ENCODE measurements at regions not wholly inside any gene's neighbourhood (a gene's known extent, or its start where the extent isn't known, plus 50 kb on each side); places are given as distances from the start of the nearest gene placed in this dataset.
A peak's percentile ranks its signal among the peaks of the same experiment; 100 is the strongest.

DNA sequence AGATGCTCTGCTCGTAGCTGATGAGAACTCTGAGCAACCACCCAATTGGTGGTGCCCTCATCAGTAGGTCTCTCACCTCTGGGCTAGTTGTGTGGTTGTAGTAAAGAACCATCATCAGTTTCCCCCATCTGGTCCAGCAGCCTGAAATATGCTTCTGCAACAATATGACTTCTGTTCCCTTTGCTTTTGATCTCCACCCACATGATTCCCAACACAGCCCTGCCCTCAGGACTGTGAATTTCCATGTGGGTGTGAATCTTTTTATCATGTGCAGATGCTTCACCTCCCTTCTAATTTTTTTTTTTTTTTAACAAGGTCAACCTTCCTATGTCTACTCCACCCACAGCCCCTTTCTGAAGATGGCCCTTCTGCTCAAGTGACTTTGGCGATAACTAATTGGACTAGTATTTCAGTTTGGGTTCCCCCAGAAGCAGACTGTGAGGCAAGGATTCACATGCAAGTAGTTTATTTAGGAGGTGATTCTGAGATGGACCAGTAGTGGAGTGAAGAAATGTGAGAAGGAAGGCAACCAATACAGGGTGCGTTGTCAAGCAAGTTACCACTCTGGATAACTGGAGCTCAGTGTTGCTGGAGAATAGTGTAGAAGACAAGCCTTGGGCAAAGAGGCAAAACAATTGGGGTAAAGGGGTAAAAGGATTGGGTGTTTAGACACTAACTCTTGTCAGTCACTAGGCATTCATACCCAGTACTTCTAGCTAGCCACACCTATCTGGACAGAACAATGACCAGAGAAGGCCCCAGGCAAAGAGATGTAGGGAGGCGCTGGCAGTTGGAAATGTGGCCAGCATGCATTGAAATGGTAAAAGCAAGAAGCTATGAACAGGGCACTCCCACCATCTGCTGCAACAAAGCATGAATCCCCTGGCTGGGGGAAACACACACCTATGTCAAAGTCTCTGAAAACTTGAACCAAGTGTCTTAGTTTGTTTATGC, 466.2 kb downstream of the BCOR start:
- H4K20me1 ChIP-seq (ENCODE audit: insufficient read depth): no peaks in the 10 kb centered on the region
- H3K36me3 ChIP-seq (ENCODE audit: low read depth): no peaks in the 10 kb centered on the region
- H3K9me3 ChIP-seq (ENCODE audit: low read depth): no peaks in the 10 kb centered on the region
- TF ChIP-seq EZH2phosphoT487 (IDR thresholded peaks at IDR 0.05; ENCODE audit: insufficient read depth, low read depth): no peak
- no peak for TF ChIP-seq EZH2 (IDR thresholded peaks at IDR 0.05; ENCODE audit: insufficient read depth, poor library complexity, severe bottlenecking)
- DNase-seq: no peak
- no peak overlapping the region for H3K4me3 ChIP-seq
- in situ Hi-C loops (cut with MboI): no loop called here
- H3K27me3 ChIP-seq (replicated peaks; ENCODE audit: insufficient read depth): no peaks in the 10 kb centered on the region
- H2AFZ ChIP-seq: no peak overlapping the region
- no peaks in the 10 kb centered on the region for H3K9me2 ChIP-seq (ENCODE audit: insufficient read depth)
- no peak overlapping the region for H3K27ac ChIP-seq
- no peaks in the 10 kb centered on the region for H3F3A ChIP-seq (ENCODE audit: insufficient read depth)
- WGBS, 2 experiments (ENCODE audit: low coverage in 1 of 2, low lambda C conversion rate in 2 of 2, missing lambda C conversion rate in 2 of 2): 70 to 76% methylated on average over 4 of the region's 4 CpGs
- no peaks in the 10 kb centered on the region for H3K79me2 ChIP-seq (ENCODE audit: insufficient read depth)
- H3K9ac ChIP-seq: no peak overlapping the region
- H3K4me1 ChIP-seq (ENCODE audit: insufficient read depth): no peaks in the 10 kb centered on the region
- no peak overlapping the region for H3K4me2 ChIP-seq (ENCODE audit: unreplicated experiment)

DNA sequence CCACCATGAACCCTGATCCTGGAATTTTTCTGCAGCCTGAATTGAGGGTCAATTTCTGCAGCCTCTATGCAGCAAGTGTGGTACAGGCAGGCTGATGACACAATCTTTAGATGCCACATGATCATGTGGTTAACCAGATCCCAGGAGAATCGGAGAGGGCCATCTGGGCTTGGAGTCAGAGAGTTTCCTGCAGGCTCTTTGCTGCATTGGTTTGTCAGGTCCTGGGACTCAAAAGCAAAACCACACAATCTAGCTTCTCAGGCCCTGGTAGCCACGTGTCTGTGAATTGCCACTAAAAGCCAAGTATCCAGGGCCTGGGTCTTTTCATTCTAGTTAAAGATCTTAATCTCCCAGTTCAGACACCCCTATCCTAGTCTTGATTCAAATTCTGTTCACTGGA, 464.5 kb downstream of the BCOR start:
- Histone ChIP-seq H3K27me3 (replicated peaks; ENCODE audit: insufficient read depth) (no peaks in the 10 kb centered on the region), H3K36me3 (ENCODE audit: low read depth) (no peaks in the 10 kb centered on the region), H3K9ac (no peak overlapping the region), H3K4me1 (ENCODE audit: insufficient read depth) (no peaks in the 10 kb centered on the region), H3K79me2 (ENCODE audit: insufficient read depth) (no peaks in the 10 kb centered on the region), H3K4me3 (no peak overlapping the region), H4K20me1 (ENCODE audit: insufficient read depth) (no peaks in the 10 kb centered on the region), H3K27ac (no peak overlapping the region), H3K9me3 (ENCODE audit: low read depth) (no peaks in the 10 kb centered on the region), H3K9me2 (ENCODE audit: insufficient read depth) (no peaks in the 10 kb centered on the region), H3K4me2 (ENCODE audit: unreplicated experiment) (no peak overlapping the region), H2AFZ (no peak overlapping the region), H3F3A (ENCODE audit: insufficient read depth) (no peaks in the 10 kb centered on the region)
- DNase-seq: peak; percentile 53
- 19 to 21% methylated on average over 2 of the region's 2 CpGs for WGBS, 2 experiments (ENCODE audit: low coverage in 1 of 2, low lambda C conversion rate in 2 of 2, missing lambda C conversion rate in 2 of 2)
- in situ Hi-C loops (cut with MboI): no loop called here
- no peak for TF ChIP-seq EZH2 (IDR thresholded peaks at IDR 0.05; ENCODE audit: insufficient read depth, poor library complexity, severe bottlenecking)
- TF ChIP-seq EZH2phosphoT487 (IDR thresholded peaks at IDR 0.05; ENCODE audit: insufficient read depth, low read depth): no peak

DNA sequence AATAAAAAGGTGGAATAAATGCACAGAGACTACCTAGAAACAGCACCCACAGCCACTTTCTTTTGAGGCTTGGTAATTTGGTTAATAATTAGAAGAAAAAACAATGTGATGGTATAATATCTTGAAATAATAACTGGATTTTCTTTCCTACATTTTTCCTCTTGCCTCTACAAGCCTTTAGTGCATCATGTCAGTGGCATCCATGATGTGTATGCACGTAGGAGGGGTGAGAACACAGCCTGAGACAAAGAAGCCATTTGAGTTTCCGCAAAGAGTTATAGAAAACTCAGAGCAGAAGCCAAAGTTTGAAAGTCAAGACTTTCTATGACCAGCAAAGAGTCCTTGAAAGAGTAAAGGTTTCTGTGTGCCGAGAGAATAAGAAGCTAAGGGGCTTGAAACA, 461.3 kb downstream of the BCOR start:
- H3K9me2 ChIP-seq (ENCODE audit: insufficient read depth): no peaks in the 10 kb centered on the region
- DNase-seq: no peak
- H3K9ac ChIP-seq: no peak overlapping the region
- H3K9me3 ChIP-seq (ENCODE audit: low read depth): no peaks in the 10 kb centered on the region
- no peaks in the 10 kb centered on the region for H3K79me2 ChIP-seq (ENCODE audit: insufficient read depth)
- H3K4me3 ChIP-seq: no peak overlapping the region
- H3K36me3 ChIP-seq (ENCODE audit: low read depth): no peaks in the 10 kb centered on the region
- no peaks in the 10 kb centered on the region for H3F3A ChIP-seq (ENCODE audit: insufficient read depth)
- in situ Hi-C loops (cut with MboI): no loop called here
- H3K27me3 ChIP-seq (replicated peaks; ENCODE audit: insufficient read depth): no peaks in the 10 kb centered on the region
- no peak overlapping the region for H3K4me2 ChIP-seq (ENCODE audit: unreplicated experiment)
- no peaks in the 10 kb centered on the region for H4K20me1 ChIP-seq (ENCODE audit: insufficient read depth)
- 88 to 90% methylated on average over 3 of the region's 3 CpGs for WGBS, 2 experiments (ENCODE audit: low coverage in 1 of 2, low lambda C conversion rate in 2 of 2, missing lambda C conversion rate in 2 of 2)
- TF ChIP-seq EZH2 (IDR thresholded peaks at IDR 0.05; ENCODE audit: insufficient read depth, poor library complexity, severe bottlenecking) (no peak), EZH2phosphoT487 (IDR thresholded peaks at IDR 0.05; ENCODE audit: insufficient read depth, low read depth) (no peak)
- no peaks in the 10 kb centered on the region for H3K4me1 ChIP-seq (ENCODE audit: insufficient read depth)
- H3K27ac ChIP-seq: no peak overlapping the region
- H2AFZ ChIP-seq: no peak overlapping the region

DNA sequence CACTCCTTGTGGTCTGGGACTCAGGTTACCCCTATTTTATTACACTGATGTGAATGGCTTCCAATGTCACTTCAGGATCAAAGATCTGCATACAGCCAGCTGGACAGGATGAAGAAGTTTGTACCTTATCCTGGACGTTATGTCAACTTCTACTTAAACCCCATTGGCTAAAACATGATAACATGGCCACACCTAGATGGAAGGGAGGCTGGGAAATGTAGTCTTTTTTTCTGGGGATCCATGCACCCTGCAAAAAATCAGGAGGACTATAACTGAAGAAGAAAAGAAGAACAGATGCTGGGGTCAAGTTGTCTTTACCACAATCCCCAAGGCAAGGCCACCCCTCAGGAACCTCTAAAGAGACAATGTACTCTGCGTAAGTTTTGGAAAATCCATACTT, 459.2 kb downstream of the BCOR start:
- H2AFZ ChIP-seq: no peak overlapping the region

More for the DNA sequence above, 459.2 kb downstream of the BCOR start:
- no peaks in the 10 kb centered on the region for H3K36me3 ChIP-seq (ENCODE audit: low read depth)
- no peak overlapping the region for H3K9ac ChIP-seq
- H3F3A ChIP-seq (ENCODE audit: insufficient read depth): no peaks in the 10 kb centered on the region
- TF ChIP-seq EZH2phosphoT487 (IDR thresholded peaks at IDR 0.05; ENCODE audit: insufficient read depth, low read depth): no peak
- TF ChIP-seq EZH2 (IDR thresholded peaks at IDR 0.05; ENCODE audit: insufficient read depth, poor library complexity, severe bottlenecking): no peak
- H3K27me3 ChIP-seq (replicated peaks; ENCODE audit: insufficient read depth): no peaks in the 10 kb centered on the region
- H3K27ac ChIP-seq: no peak overlapping the region
- H3K4me2 ChIP-seq (ENCODE audit: unreplicated experiment): no peak overlapping the region
- no peaks in the 10 kb centered on the region for H3K9me3 ChIP-seq (ENCODE audit: low read depth)
- no peaks in the 10 kb centered on the region for H4K20me1 ChIP-seq (ENCODE audit: insufficient read depth)
- H3K4me3 ChIP-seq: no peak overlapping the region
- no peaks in the 10 kb centered on the region for H3K9me2 ChIP-seq (ENCODE audit: insufficient read depth)
- H3K79me2 ChIP-seq (ENCODE audit: insufficient read depth): no peaks in the 10 kb centered on the region
- H3K4me1 ChIP-seq (ENCODE audit: insufficient read depth): no peaks in the 10 kb centered on the region
- no peak for DNase-seq
- 76 to 85% methylated on average over 2 of the region's 2 CpGs for WGBS, 2 experiments (ENCODE audit: low coverage in 1 of 2, low lambda C conversion rate in 2 of 2, missing lambda C conversion rate in 2 of 2)
- in situ Hi-C loops (cut with MboI): no loop called here
